Nephron progenitor cell (in vitro differentiated cells): ENCODE measurements at regions not wholly inside any gene's neighbourhood (a gene's known extent, or its start where the extent isn't known, plus 50 kb on each side); places are given as distances from the start of the nearest gene placed in this dataset.
"Not testable (repeated sequence)": the region's sequence is repeated elsewhere in the genome, so short reads cannot be mapped to it uniquely, and the experiment has no call there.

Experiments used
- DNase-seq: peaks from one replicate; pipeline ENCODE4 v3.0.0; 2021
- H3K27ac Mint-ChIP-seq: 2 replicates; pipeline ENCODE4 v1.8.0; 2021; ENCODE audit warnings: mild to moderate bottlenecking, moderate library complexity, mixed read lengths
- H3K27me3 Mint-ChIP-seq: 2 replicates; pipeline ENCODE4 v1.8.0; 2021; ENCODE audit warnings: mild to moderate bottlenecking, low read depth, mixed read lengths; ENCODE audit not compliant: poor library complexity
- H3K36me3 Mint-ChIP-seq: 2 replicates; pipeline ENCODE4 v1.8.0; 2021; ENCODE audit warnings: low read depth, mixed read lengths
- H3K4me1 Mint-ChIP-seq: 2 replicates; pipeline ENCODE4 v1.8.0; 2021; ENCODE audit warnings: mixed read lengths
- H3K4me3 Mint-ChIP-seq: 2 replicates; pipeline ENCODE4 v1.8.0; 2021; ENCODE audit warnings: mild to moderate bottlenecking, moderate library complexity, mixed read lengths
- H3K9me3 Mint-ChIP-seq: 2 replicates; pipeline ENCODE4 v1.8.0; 2021; ENCODE audit warnings: mild to moderate bottlenecking, moderate library complexity, mixed read lengths
- TF ChIP-seq, protein P1 (sequence below): fragments of 200-600 bp; sonication (generic); IDR thresholded peaks from 2 replicates; pipeline ENCODE4 v1.5.0; 2021; ENCODE audit warnings: antibody characterized with exemption

DNA sequence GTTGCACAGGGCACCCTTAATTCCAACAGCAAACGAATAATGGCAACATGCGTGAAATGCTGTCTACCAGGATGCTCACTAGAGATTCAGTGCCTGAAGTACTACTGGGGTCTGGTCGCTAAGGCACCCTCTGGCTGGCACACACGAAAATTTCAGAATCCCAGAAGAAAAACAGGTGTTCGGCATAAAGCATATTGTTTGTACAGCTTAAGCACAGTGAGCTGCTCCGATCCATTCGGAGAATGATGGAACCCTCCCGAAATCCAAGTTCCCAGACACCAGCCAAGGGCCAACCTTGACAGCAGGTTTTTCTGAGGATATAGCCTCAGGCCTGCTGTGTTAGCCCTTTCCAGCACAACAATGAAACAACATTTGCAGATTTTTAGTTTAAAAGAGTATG lies 61.4 kb upstream of the ALDH1B1 start:
- Mint-ChIP-seq H3K4me3 (no peak overlapping the region), H3K9me3 (peaks cover 5% of the 10 kb centered on the region), H3K27ac (no peak overlapping the region), H3K4me1 (no peaks in the 10 kb centered on the region), H3K36me3 (no peaks in the 10 kb centered on the region), H3K27me3 (peaks cover 18% of the 10 kb centered on the region)
- TF ChIP-seq, protein P1, sequence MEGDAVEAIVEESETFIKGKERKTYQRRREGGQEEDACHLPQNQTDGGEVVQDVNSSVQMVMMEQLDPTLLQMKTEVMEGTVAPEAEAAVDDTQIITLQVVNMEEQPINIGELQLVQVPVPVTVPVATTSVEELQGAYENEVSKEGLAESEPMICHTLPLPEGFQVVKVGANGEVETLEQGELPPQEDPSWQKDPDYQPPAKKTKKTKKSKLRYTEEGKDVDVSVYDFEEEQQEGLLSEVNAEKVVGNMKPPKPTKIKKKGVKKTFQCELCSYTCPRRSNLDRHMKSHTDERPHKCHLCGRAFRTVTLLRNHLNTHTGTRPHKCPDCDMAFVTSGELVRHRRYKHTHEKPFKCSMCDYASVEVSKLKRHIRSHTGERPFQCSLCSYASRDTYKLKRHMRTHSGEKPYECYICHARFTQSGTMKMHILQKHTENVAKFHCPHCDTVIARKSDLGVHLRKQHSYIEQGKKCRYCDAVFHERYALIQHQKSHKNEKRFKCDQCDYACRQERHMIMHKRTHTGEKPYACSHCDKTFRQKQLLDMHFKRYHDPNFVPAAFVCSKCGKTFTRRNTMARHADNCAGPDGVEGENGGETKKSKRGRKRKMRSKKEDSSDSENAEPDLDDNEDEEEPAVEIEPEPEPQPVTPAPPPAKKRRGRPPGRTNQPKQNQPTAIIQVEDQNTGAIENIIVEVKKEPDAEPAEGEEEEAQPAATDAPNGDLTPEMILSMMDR: no peak
- DNase-seq: no peak

DNA sequence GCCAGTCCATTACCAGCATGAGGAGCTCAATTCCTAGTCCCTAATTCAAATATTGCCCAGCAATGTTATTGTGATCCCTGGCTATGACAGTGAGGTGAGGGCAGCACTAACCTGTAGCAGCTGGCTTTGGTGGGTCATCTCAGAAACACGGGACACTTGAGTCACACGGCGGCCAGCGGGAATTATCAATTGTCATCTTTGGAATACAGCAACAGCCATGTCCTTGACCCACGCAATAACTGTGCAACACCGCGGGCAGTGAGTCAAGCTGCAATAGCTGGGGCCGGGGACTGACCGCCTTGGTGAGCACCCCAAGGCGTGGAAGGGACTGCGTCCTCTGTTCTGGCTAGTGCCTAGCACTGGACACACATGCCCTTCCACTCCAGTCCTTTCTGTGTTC lies 62.5 kb upstream of the ALDH1B1 start:
- Mint-ChIP-seq H3K27me3 (peaks cover 18% of the 10 kb centered on the region), H3K9me3 (peaks cover 5% of the 10 kb centered on the region), H3K4me1 (no peaks in the 10 kb centered on the region), H3K4me3 (no peak overlapping the region), H3K27ac (no peak overlapping the region), H3K36me3 (no peaks in the 10 kb centered on the region)
- TF ChIP-seq, protein P1: no peak
- DNase-seq: no peak

DNA sequence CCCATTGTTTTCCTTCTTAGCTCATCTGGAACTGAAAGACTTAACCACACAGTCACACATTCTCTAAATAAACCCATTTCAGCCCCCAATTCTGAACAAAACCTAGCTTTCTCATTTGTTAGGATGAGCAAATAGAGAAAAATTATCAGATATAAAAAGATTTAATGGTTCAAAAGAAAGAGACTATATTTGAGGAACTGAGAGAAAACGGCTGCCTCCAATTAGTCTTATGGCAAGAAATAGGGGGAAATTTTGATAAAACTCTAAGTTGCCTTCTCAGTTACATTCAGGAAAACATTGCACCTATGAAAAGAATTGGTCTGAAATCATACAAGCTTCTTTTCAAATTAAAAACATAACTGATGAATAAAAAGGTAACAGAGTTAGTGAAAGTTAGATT lies 63.7 kb upstream of the ALDH1B1 start:
- H3K4me3 Mint-ChIP-seq: no peak overlapping the region
- H3K27me3 Mint-ChIP-seq: peaks cover 18% of the 10 kb centered on the region
- no peak overlapping the region for H3K27ac Mint-ChIP-seq
- H3K9me3 Mint-ChIP-seq: peaks cover 6% of the 10 kb centered on the region
- TF ChIP-seq, protein P1: no peak
- no peaks in the 10 kb centered on the region for H3K4me1 Mint-ChIP-seq
- H3K36me3 Mint-ChIP-seq: peaks cover under 1% of the 10 kb centered on the region
- no peak for DNase-seq

DNA sequence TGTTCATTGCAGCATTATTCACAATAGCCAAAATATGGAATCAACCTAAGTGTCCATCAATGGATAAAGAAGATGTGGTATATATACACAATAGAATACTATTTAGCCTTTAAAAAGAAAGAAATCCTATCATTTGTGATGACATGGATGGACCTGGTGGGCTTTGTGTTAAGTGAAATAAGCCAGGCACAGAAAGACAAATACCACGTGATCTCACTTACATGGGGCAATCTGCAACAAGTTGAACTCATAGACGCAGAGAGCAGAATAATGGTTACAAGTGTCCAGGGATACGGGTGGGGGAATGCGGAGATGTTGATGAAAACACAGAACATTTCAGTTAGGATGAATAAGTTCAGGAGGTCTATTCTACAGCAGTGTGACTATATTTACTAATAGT lies 66.4 kb upstream of the ALDH1B1 start:
- H3K4me3 Mint-ChIP-seq: no peak overlapping the region

DNA sequence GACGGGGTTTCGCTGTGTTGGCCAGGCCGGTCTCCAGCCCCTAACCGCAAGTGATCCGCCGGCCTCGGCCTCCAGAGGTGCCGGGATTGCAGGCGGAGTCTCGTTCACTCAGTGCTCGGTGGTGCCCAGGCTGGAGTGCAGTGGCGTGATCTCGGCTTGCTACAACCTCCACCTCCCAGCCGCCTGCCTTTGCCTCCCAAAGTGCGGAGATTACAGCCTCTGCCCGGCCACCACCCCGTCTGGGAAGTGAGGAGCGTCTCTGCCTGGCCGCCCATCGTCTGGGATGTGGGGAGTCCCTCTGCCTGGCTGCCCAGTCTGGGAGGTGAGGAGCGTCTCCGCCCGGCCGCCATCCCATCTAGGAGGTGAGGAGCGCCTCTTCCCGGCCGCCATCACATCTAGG lies 68.3 kb upstream of the ALDH1B1 start:
- not testable (repeated sequence) for H3K4me1 Mint-ChIP-seq, DNase-seq, H3K4me3 Mint-ChIP-seq, H3K27ac Mint-ChIP-seq, H3K36me3 Mint-ChIP-seq
- Mint-ChIP-seq H3K9me3 (peaks cover 15% of the 10 kb centered on the region), H3K27me3 (peaks cover 16% of the 10 kb centered on the region)

More for the DNA sequence above, 66.4 kb upstream of the ALDH1B1 start:
- Mint-ChIP-seq H3K4me1 (no peaks in the 10 kb centered on the region), H3K36me3 (peaks cover 5% of the 10 kb centered on the region), H3K9me3 (peaks cover 15% of the 10 kb centered on the region), H3K27me3 (peaks cover 16% of the 10 kb centered on the region), H3K27ac (no peak overlapping the region)
- TF ChIP-seq, protein P1: no peak
- no peak for DNase-seq

DNA sequence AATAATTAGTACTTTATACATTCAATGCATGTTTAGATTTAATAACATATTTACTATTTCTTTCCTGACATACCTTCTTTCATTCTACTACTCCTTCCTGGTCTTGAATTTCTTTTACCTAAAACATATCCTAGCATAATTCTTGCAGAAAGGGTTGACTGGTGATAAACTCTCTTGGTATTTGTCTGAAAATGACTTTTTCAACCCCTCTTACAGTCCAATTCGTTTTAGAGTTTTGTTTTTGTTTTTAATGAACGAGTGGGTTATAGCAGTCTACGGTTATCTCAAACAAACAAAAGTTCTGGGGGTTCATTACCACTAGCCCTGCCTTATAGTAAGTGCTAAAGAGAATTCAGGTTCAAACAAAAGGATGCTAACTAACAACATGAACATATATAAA lies 69.6 kb upstream of the ALDH1B1 start:
- Mint-ChIP-seq H3K4me1 (peaks cover 15% of the 10 kb centered on the region), H3K9me3 (peaks cover 15% of the 10 kb centered on the region)

More for the DNA sequence above, 69.6 kb upstream of the ALDH1B1 start:
- no peak overlapping the region for H3K4me3 Mint-ChIP-seq
- no peak overlapping the region for H3K27ac Mint-ChIP-seq
- H3K36me3 Mint-ChIP-seq: peaks cover 5% of the 10 kb centered on the region
- peaks cover 17% of the 10 kb centered on the region for H3K27me3 Mint-ChIP-seq
- DNase-seq: no peak
- TF ChIP-seq, protein P1: no peak
